ENCODE measurements at regions not wholly inside any gene's neighbourhood (a gene's known extent, or its start where the extent isn't known, plus 50 kb on each side); places are given as distances from the start of the nearest gene placed in this dataset.

- DNase-seq: no peak
These were observed 259.3 kb downstream of the DCDC2C start for GRCh38 chr2:3962719-3963118.

DNA sequence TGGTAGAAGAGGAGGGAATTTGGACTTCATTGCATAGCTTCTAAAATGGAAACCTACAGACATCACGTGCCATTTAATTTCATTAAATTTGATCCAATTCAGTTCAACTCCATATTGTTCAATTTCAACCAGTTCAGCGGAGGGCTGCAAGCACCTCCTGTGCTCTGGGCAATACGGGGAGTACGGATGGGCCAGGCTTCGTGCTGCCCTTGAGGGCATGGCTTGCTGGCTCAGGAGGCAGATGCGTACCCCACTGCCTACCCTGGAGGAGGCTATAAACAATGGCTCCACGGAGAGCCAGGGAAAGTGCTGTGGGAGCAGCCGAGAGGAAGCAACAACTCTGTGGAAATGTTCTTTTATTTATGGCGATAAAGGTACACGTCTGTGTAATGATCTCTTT is 261.8 kb downstream of the DCDC2C start:
- DNase-seq: no peak

GRCh38 chr2:3965953-3966352 is 262.6 kb downstream of the DCDC2C start:
- no peak for DNase-seq

DNA sequence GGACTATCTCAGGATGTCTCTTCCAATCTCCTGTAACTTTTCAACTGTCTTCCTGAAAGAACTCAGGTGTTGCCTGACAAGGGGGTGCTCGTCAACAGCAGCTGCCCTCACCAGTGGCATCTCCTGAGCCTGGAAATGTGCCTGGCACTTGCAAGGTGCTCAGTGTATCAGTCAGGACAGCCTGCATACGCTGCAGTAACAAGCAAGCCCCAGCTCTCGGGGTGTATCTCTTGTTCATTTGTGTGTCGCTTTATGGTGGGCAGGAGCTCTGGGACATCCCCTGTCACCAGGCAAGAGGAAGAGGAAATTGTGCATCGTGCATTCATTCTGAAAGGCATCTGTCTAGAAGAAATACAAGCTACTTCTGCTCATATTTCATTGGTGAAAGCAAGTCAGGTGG is 263.1 kb downstream of the DCDC2C start:
- no peak for DNase-seq

- no peak for DNase-seq
These were observed 265.4 kb downstream of the DCDC2C start for GRCh38 chr2:3968736-3969135.

DNA sequence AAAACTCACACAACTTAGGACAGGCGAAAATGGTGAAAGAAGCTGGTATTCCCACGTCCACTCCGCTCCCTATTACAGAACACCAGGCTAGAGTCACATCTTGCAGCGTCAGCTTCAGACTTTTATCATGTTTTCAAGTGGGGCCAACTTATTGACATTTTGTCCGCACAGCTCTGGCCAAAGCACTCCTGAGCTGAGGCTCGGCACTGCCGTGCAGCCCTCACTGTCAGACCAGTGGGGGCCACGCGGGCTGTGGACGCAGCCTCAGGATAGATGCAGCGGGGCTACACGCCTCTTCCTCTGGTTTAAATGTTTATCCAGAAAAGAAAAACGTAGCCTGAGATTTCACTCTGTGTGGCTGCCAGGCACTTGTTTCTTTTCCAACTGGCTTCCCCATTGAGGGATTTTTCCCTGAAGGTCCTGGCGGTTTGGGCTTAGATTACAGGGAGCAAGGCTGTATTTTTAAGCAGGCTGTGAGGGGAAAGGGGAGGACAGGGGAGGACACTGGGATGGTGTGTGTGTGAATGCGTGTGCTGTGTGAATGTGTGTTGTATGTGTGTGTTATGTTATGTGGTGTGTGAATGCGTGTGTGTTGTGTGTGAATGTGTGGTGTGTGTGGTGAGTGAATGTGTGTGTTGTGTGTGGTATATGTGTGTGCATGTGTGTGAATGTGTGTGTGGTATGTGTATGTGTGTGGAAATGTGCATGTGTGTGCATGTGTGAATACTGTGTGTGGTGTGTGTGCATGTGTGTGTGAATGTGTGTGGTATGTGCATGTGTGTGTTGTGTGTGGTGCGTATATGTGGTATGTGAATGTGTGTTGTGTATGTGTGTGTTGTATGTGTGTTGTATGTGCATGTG is 267.6 kb downstream of the DCDC2C start:
- DNase-seq: no peak

DNA sequence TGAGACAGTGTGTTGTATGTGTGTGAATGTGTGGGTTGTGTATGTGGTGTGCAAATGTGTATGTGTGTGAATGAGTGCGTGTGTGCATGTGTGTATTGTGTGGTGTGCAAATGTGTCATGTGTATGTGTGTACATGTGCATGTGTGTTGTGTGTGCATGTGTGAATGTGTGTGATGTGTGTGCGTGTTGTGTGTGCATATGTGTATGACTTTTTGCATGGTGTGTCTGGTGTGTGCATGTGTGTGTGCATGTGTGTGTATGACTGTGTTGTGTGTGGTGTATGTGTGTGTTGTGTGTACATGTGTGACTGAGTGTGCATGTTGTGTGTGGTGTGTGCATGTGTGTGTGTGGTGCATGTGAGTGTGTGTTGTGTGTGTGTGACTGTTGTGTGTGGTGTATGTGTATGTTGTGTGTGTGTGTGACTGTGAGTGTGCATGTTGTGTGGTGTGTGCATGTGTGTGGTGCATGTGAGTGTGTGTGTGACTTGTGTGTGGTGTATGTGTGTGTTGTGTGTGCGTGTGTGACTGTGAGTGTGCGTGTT is 268.3 kb downstream of the DCDC2C start:
- no peak for DNase-seq

- DNase-seq: no peak
These were observed 269.0 kb downstream of the DCDC2C start for GRCh38 chr2:3972377-3972776.

DNA sequence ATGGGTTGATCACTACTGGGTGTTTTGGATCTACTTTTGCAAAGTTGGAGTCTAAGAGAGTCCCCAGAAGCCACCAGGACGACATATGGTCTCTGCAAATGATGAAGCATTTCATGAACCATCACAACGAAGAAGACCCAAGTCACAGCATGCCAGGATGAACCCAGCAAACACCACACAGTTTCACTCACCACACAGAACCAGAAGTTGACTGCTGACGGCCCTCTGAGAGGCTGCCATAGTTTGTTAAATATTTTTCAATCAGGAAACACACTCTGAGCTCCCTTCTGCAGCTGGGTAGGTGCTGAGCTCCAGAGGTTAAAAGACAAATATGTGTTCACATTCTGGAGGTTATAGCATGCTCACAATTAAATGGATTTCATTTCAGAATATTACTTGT is 271.4 kb downstream of the DCDC2C start:
- DNase-seq: no peak

DNA sequence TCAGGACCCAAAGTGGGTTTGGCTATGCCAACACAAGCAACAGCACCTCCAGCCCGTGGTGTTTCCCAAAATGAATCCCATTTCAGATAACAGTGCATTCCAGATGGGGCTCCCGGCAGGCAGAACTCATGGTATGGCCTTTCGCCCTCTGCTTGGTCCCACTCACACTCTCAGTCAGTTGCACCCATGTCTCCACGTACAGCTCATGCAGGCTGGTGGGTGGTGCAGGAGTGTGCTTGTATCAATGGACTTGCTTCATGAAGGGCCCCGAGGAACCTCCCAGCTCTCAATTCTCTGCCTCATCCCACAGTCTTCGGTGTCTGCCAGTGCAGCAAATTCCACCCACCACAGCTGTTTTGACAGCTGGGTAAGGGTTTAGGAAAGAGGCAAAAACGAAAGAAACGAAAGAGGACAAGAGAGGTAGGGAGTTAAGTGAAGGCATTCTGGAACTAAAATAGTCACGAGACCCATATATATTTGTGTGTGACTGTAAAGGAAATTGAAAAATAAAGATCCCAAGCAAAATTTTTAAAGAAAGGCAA is 278.1 kb downstream of the DCDC2C start:
- DNase-seq: no peak

DNA sequence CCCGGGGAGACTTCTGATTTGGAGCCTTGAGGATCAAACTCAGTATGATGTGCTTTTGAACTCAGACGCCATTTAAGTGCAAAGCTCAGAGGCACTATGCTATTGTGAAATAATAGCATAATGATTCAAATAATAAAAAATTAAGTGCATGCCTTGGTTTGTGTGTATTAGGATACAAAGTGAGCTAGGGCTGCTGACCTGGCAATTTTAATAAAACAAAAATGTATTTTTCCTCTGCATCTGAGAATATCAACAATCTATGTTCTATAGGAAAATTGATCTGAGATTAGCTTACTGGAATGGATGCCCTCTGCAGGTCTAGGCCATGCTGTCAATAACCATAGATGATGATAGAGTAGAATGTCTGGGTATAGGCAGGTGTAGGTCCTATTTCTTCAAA is 278.8 kb downstream of the DCDC2C start:
- no peak for DNase-seq

GRCh38 chr2:3986063-3986462 is 282.7 kb downstream of the DCDC2C start:
- no peak for DNase-seq

- DNase-seq: no peak
These were observed 283.3 kb downstream of the DCDC2C start for GRCh38 chr2:3986530-3987258.

DNA sequence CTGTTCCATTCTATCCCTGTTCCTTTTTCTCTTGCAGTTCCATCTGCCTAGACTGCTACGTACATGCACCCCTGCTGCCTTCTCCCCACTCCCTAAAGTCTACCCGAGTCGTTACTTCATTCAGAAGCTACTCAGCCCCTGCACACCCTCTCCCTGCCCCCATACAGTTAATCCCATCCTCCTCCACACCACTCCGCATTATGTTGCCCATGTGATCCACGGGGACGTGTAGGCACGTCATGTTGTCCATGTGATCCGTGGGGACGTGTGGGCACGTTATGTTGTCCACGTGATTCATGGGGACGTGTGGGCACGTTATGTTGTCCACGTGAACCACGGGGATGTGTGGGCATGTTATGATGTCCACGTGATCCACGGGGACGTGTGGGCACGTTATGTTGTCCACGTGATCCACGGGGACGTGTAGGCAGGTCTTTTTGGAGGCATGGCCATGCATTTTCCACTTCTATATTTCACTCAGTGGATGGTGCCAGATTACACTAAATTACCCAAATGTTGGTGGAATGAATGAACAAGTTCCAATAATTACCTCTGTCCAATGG is 299.5 kb downstream of the DCDC2C start:
- DNase-seq: no peak

DNA sequence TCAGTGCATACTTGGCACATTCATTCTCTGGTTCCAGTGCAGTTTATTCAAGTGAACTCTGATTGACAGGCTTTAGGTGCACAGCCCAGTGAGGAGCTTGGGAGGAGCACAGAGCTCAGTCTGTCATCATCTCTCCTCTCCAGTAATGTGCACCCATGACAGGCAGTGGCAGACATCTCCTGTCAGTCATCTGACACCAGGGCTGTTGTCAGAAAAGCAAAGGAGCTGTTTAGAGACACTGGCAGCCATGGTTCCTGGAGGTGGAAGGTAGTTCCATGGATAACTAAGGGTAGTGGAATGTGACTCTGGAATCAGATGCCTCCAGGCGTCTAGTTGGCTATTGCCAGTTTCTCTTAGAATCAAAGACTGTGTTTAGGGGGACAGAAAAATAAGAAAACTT is 308.8 kb downstream of the DCDC2C start:
- DNase-seq: no peak

DNA sequence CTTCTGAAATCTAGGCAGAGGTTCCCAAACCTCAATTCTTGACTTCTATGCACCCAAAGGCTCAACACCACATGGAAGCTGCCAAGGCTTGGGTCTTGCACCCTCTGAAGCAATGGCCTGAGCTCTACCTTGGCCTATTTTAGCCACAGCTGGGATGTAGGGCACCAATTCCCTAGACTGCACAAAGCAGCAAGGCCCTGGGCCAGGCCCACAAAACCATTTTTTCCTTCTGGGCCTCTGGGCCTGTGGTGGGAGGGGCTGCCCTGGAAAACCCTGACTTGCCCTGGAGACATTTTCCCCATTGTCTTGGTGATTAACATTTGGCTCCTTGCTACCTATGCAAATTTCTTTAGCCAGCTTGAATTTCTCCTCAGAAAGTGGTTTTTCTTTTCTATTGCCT is 315.2 kb downstream of the DCDC2C start:
- DNase-seq: no peak

DNA sequence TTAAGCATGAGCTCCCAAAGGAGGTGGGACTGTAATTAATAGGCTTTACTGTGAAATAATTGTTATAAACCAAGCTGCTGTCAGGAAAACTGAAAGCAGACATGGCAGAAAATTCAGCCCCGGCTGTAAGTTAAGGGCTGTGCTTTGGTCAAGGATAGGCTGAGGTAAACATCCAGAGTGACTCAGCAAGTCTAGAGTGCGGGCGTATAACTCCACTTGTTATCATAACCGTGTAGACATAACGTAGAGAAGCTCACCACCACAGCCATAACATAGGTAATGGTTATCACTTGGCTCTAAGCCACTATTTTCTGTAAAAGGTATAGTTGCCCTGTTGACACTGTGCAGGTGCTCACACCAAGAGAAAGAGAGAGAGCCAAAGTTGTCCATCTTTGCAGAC is 316.8 kb downstream of the DCDC2C start:
- DNase-seq: no peak

GRCh38 chr2:4020649-4021048 is 317.3 kb downstream of the DCDC2C start:
- DNase-seq: no peak

DNA sequence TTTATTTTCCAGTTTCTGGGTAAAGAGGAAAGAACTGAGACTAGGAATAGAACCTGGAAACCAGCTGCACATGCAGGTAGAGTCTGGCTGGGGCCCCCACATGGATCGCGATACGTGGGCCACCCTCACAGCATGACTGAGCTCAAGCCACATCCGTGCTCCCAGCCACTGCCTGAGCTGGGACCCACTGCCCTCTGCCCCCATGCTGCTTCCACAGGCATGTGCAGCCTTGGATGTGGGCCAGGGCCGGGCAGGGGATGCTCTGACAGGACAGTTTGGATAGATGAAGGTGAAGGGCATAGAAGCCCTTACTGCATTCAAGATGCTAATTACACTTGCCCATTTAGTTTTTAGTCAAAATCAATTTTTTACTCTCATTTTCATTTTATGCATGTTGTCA is 321.2 kb downstream of the DCDC2C start:
- DNase-seq: no peak

DNA sequence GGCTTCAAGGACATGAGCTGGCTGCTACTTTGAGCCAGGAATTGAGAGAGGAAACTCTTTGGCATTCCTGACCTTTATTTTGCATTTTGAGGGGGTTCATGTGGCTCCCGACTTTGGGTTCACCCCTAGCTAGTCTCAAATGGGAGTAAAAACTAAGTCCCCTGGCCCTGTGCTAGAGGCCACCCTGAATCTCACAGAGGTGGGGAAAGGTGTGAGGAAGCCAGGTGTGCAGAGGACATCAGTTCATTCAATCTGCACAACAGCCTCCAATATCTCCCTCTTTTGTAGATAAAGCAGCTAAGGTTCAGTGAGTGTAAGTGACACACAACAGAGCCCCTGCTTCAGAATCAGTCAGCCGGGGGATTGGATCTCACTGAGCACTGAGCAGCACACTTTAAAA is 325.7 kb downstream of the DCDC2C start:
- DNase-seq: no peak

DNA sequence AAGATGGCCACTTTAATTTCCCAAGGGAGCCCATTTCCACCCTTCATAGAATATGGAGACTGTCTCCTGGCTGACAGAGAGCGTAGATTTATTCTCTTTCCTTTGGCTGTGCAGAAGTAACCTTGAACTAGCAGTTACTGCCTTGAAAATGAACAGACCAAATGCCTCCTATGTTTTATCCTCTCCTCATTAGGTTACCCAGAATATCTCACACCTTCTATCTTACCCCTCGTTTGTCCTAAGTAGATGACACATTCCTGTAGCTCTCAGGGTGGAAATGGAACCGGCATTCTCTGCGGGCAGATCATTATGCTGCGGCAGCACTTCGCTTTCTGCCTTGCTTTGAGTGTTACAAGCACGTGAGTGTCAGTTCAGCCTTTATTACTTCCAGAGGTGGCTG is 336.5 kb downstream of the DCDC2C start:
- no peak for DNase-seq

GRCh38 chr2:4047961-4048891 is 344.9 kb downstream of the DCDC2C start:
- DNase-seq: no peak

Measured in inflammatory macrophage treated with lipopolysaccharide for 1 hour (primary cell).